GM18951 (cell line): ENCODE measurements at regions not wholly inside any gene's neighbourhood (a gene's known extent, or its start where the extent isn't known, plus 50 kb on each side); places are given as distances from the start of the nearest gene placed in this dataset.
"Not testable (repeated sequence)": the region's sequence is repeated elsewhere in the genome, so short reads cannot be mapped to it uniquely, and the experiment has no call there.

Source experiments
- POLR2A ChIP-seq: IDR thresholded peaks from 4 replicates; pipeline ENCODE4 v1.6.1; 2011; ENCODE audit warnings: mild to moderate bottlenecking; ENCODE audit not compliant: insufficient read length, insufficient read depth; ENCODE audit errors: extremely low read depth
- in situ Hi-C: fragments of 300-500 bp; cut with MboI; formaldehyde crosslinking; loops from one replicate; pipeline ENCODE4 v1.12.0; 2022; ENCODE audit warnings: low sequenced_read_pairs, mixed read lengths, inconsistent platforms; ENCODE audit not compliant: unreplicated experiment

DNA sequence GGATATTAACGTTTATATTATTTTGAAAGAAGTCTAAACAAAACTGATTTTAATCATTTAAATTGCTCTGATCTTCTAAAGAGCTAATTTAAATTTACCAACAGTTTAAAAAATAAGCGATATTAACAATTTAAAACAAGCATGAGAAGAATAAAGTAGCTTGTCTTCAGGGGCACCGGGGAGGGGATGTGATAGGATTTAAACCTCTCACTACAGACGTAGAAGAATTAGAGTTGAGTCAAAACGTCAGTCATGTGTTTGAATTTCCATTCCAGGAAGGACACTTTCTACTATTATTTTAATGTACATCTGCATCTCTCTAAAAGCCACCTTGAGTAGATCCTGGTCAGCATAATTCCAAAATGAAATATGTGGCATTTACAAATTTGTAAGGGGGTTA is 58.2 kb upstream of the TPTE start:
- TF ChIP-seq POLR2A = no peak
- in situ Hi-C loops = no loop called here

DNA sequence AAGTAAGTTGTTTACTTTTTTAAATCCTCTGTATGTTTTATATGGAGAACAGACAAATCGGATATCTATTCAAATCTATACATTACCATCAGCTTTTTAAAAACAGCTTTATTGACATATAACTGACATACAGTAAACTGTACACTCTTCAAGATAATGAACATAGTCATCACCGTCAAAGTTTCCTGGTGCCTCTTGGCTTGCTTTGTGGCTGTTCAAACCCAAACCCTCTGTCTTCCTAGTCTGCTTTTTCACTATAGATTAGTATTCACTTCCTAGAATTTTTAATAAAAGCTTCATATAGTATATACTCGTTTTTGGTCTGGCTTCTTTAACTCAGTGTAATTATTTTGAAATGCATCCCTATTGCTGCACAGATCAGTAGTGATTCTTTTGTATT is 56.4 kb upstream of the TPTE start:
- no peak for TF ChIP-seq POLR2A
- in situ Hi-C loops = no loop called here

DNA sequence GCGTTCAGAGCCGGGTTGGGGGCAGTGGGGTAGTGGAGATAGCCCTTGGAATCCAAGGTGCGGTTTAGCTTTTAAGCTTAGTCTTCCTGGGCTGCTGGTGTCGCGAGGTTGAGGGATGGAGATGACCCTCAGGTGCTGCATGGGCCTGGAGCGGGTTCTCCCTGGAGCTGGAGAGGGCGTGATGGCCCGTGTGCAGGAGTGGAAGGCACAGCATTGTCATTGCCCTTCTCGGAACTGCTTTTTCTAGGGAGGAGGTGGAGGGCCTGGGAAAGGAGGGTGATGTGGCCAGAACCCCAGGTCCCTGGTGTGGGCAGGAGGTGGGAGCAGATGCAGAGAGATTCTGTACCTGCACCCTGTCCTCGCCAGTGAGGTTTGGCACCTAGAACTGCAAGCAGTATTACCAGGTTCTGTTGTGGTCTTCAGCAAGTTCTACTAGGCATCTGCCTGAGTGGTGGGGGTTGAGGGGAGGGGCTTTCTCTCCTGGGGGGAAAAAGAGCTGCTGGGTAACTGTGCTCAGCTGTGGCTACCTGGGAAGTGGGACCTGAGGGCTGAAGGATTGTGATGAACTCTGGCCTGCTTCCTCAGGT is 55.8 kb upstream of the TPTE start:
- in situ Hi-C loops = not testable (repeated sequence)

DNA sequence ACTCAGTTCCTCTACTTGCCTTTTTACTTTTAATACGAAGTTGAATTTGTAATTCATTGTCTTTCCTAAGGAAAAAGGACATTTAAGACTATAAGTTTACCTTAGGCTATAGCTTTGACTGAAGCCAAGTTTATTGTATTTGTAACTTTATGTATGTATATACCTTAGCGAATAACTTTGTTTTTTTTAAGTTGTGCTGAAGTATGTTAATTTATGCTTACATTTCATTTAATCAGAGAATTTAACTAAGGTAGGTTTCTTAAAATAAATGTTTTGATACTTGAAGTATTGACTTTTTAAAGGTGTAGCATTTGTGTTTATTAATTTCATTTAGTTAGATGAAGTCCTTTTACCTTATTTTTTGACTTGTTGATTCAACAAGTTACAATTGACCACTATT is 55.2 kb upstream of the TPTE start:
- in situ Hi-C loops = no loop called here

More for the DNA sequence above, 55.2 kb upstream of the TPTE start:
- no peak for TF ChIP-seq POLR2A
